HEK293T (cell line): ENCODE measurements at regions not wholly inside any gene's neighbourhood (a gene's known extent, or its start where the extent isn't known, plus 50 kb on each side); places are given as distances from the start of the nearest gene placed in this dataset.

Experiments used
- FOXK2 ChIP-seq: fragments of 450-650 bp; IDR thresholded peaks from 2 replicates; pipeline ENCODE4 v1.6.1; 2016; ENCODE audit warnings: mild to moderate bottlenecking
- LEF1 ChIP-seq: fragments of 450-650 bp; IDR thresholded peaks from 2 replicates; pipeline ENCODE4 v1.6.1; 2017; ENCODE audit warnings: mild to moderate bottlenecking, borderline replicate concordance
- NFRKB ChIP-seq: fragments of 450-650 bp; IDR thresholded peaks from 2 replicates; pipeline ENCODE4 v1.6.1; 2016; ENCODE audit warnings: mild to moderate bottlenecking, moderate library complexity
- SP1 ChIP-seq: fragments of 450-650 bp; IDR thresholded peaks from 2 replicates; pipeline ENCODE4 v1.6.1; 2017
- SUZ12 ChIP-seq: fragments of 450-650 bp; IDR thresholded peaks from 2 replicates; pipeline ENCODE4 v1.6.1; 2016; ENCODE audit warnings: mild to moderate bottlenecking
- TARDBP ChIP-seq: fragments of 450-650 bp; IDR thresholded peaks from 2 replicates; pipeline ENCODE4 v1.6.1; 2016
- TF ChIP-seq, protein P1 (sequence below): fragments of 450-650 bp; IDR thresholded peaks from 2 replicates; pipeline ENCODE4 v1.6.1; 2016

- TF ChIP-seq, protein P1, sequence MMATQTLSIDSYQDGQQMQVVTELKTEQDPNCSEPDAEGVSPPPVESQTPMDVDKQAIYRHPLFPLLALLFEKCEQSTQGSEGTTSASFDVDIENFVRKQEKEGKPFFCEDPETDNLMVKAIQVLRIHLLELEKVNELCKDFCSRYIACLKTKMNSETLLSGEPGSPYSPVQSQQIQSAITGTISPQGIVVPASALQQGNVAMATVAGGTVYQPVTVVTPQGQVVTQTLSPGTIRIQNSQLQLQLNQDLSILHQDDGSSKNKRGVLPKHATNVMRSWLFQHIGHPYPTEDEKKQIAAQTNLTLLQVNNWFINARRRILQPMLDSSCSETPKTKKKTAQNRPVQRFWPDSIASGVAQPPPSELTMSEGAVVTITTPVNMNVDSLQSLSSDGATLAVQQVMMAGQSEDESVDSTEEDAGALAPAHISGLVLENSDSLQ: no peak
- TF ChIP-seq LEF1: no peak
- TF ChIP-seq FOXK2: no peak
- no peak for TF ChIP-seq SP1
- no peak for TF ChIP-seq SUZ12
- no peak for TF ChIP-seq TARDBP
- TF ChIP-seq NFRKB: no peak
These were observed 76.5 kb upstream of the TSPAN7 start for GRCh38 chrX:38484607-38485498.
